PFSK-1 (cell line): ENCODE measurements at regions not wholly inside any gene's neighbourhood (a gene's known extent, or its start where the extent isn't known, plus 50 kb on each side); places are given as distances from the start of the nearest gene placed in this dataset.

Experiments used
- POLR2AphosphoS5 ChIP-seq: IDR thresholded peaks from 2 replicates; pipeline ENCODE4 v1.6.1; 2012; ENCODE audit warnings: low read depth, mild to moderate bottlenecking, control low read depth, low read length, moderate library complexity
- REST ChIP-seq, 2 experiments: IDR thresholded peaks; 2 replicates each; pipeline versions ENCODE4 v1.6.1 to v1.8.0; 2011 to 2012; ENCODE audit warnings: low read depth in 2 of 2, low read length in 2 of 2, control low read depth in 1 of 2, inconsistent platforms in 1 of 2, mild to moderate bottlenecking in 1 of 2, moderate library complexity in 1 of 2; ENCODE audit not compliant: insufficient read depth in 1 of 2

- TF ChIP-seq REST (IDR thresholded peaks at IDR 0.05; ENCODE audit: insufficient read depth in 1 of 2, low read depth in 2 of 2, low read length in 2 of 2) (no peak), POLR2AphosphoS5 (no peak)
These were observed 102.3 kb upstream of the CSF3R start for GRCh38 chr1:36584874-36585453.
